Hematopoietic multipotent progenitor cell treated with erythropoietin and hydrocortisone succinate and interleukin-3 and kit ligand, for 17 days (in vitro differentiated cells): ENCODE measurements at regions not wholly inside any gene's neighbourhood (a gene's known extent, or its start where the extent isn't known, plus 50 kb on each side); places are given as distances from the start of the nearest gene placed in this dataset.
"Not testable (repeated sequence)": the region's sequence is repeated elsewhere in the genome, so short reads cannot be mapped to it uniquely, and the experiment has no call there.

Experiments
- DNase-seq: peaks from one replicate; pipeline ENCODE4 v3.0.0-alpha.2; 2015; ENCODE audit warnings: low spot score

DNA sequence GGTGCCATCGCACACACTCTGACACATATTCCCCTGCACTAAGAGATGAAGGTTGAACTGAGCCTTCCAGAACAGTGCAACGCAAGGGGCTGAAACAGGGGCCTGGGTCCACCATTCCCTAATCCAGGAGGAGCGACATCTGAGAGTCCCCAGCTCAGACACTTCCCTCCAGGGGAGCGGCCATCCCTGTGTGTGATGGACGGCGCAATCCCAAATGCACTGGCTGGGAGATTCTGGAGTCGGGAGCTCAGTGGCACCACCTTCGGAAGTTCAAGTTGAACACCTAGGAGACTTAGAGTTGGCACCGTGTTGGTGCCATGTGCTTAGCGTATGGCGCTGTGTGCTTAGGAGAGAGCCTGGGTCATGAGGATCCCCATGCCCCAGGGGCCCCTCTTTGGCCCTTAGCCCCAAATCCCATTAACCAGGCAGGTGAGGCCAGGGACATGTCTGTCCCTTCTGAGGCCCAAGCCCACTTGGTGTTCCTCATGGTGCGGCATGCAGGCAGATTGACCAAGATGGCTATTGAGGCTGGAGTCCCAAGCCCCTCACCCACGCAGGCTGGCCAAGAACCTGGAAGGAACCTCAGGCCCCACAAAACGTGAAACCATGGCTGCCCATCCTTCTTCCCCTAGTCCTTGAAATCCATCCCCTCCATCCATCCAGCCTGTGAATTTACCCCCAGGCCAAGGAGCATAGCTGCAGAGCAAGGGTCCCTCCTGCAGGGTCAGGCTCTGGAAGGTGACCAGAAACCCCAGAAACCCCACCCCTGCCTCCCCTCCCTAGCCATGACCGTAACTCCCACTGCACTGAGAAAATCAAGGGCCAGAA is 114.1 kb upstream of the OTOS start:
- no peak for DNase-seq

DNA sequence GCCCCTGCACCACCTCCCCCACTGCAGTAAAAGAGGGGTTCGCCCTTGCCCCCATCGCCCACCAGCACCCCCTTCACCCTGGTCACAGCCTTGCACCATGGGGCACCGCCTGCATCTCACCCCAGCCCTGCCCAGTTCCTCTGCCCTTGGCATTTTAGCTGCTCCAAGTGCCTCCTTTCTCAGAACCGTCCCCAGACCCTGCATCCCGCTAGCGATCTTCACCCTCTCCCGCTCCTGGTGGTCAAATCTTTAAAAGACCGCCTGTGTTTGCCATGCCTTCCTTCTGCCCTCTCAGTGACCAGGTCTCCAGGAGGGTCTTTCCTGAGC is 114.7 kb upstream of the OTOS start:
- no peak for DNase-seq

- no peak for DNase-seq
These were observed 115.6 kb upstream of the OTOS start for GRCh38 chr2:240255811-240256703.

- no peak for DNase-seq
These were observed 116.5 kb upstream of the OTOS start for GRCh38 chr2:240256704-240257637.

- no peak for DNase-seq
These were observed 117.6 kb upstream of the OTOS start for GRCh38 chr2:240257940-240258580.

- DNase-seq: no peak
These were observed 118.2 kb upstream of the OTOS start for GRCh38 chr2:240258685-240259084.

DNA sequence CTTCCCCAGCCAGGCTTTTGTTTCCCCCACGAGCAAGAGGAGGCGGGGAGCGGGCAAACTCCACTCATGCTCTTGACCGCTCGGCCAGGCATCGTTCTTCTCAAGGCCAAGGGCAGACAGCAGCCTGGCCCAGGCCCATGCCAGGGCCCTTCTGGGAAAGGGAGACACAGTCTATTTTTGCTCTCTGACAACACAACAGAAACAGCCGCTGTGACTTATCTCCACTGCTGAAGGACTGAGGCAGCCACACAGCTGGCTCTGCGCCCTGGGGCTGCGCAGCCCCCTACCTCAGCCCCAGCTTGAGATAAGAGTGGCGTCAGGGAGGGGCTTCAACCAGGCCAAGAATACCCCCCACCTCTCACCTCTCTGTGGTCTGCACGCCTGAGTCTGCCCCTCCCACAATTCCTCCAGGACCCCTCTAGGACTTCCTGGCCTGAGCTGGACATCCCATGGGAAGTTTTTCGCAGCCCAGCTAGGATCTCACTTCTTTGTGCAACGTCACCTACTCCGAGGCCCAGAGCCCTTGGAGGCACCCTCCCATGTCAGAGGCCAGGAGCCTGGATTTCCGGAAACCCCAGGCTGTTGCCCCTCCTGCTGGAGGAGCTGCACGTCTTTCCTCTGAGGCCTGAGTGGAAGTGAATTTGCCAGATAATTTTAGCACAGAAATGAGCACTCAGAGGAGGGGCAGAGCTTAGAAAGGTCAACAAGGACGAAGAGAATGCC is 118.9 kb upstream of the OTOS start:
- DNase-seq: no peak

DNA sequence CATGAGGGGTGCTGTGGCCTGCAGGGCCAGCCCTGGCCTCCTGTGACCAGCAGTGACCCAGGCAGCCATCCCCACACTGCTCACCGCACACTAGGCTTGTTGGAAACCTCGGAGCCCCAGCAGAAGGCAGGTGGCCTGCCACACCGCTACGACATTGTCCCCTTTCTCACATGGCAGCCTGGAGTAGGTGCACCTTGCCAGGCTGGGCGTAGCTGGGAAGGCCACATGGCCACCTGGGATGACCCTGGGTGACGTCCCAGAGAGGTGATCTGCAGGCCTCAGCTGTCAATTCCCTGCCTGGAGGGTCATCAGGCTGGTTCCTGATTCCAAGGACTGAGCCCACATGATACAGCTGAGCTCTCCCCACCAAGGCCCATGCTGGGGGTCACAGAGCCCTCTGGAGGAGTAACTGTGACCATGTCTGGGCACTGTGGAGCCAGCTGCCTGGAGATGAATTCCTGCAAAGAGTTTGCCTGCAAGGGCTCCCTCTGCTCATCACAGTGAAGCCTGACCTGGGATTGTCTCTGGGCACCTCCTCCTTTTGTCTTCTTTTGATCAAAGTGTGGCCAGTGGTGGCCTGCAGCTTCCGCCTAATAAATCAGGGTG is 119.6 kb upstream of the OTOS start:
- DNase-seq: no peak

GRCh38 chr2:240260664-240261063 is 120.2 kb upstream of the OTOS start:
- DNase-seq: no peak

- DNase-seq: not testable (repeated sequence)
These were observed 122.1 kb upstream of the OTOS start for GRCh38 chr2:240262578-240262977.

GRCh38 chr2:240269380-240269779 is 128.9 kb upstream of the OTOS start:
- DNase-seq: no peak

DNA sequence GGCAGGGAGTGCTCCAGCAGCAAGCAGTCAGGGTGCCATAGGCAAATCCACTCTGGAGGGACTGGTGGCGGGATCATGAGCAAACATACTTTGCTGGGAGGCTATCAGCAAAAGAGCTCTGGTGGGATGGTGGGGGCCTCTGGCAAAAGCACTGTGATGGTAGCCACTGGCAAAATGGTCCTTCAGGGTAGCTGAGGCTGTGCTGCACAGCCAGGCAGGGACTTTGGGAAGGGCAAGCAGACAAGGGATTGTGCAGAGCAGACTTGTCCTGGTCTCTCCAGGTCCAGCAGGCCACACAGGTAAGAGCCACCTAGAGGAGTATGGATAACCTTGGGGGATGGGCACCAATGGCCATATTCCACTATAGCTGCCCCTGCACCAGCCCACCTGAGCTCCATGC is 129.4 kb upstream of the OTOS start:
- DNase-seq: no peak

DNA sequence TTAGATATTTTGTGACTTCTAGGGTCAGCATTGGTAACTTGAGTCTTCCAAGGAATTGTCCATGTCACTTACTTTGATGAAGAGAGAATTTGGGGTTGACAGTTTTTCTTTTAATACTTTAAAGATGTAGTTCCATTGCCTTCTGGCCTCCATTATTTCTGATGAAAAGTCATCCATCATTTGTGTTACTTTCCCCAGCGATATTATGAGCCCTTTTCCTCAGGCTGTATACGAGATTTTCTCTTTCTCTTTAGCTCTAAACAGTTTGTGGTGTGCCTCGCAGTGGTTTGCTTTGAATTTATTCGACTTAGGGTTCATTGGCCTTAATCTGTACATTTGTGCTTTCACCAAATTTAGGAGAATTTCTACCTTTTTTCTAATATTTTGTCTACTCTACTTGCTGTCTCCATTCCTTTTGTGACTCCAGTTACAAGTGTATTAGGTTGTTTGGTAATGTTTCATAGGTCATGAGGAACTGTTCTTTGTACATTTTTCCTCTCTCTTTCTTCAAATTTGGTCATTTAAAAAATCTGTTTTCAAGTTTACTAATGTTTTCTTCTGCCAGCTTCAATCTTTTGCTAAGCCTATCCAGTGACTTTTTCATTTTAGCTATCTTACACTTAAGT is 131.4 kb upstream of the OTOS start:
- DNase-seq: no peak

GRCh38 chr2:240275386-240275785 is 134.9 kb upstream of the OTOS start:
- no peak for DNase-seq

- no peak for DNase-seq
These were observed 136.8 kb upstream of the OTOS start for GRCh38 chr2:240277073-240277806.

DNA sequence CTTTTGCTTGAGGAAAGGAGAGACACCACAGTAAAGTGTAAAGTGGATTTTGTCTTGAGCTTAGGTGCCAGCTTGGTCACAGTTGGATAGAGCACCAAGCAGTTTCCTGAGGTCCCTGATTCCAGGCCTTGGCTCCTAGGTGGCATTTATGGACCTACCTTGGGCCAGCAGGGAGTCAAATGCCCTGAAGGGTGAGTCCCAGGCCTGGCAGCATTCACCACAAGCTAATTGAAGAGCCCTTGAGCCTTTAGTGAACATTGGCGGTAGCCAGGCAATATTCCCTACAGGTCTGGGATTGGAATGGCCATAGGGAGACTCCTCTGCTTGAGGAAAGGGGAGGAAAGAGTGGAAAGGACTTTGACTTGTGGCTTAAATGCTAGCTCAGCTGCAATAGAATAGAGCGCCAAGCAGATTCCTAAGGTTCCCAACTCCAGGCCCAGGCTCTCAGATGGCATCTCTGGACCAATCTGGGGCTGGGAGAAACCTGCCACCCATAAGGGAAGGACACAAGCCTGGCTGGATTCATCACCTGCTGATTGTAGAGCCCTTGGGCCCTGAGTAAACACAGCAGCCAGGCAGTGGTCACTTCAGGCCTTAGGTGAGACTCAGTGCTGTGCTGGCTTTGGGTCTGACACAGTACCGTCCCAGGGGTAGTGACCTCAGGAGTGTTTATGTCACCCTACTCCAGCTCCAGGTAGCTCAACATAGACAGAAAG is 137.5 kb upstream of the OTOS start:
- DNase-seq: no peak

DNA sequence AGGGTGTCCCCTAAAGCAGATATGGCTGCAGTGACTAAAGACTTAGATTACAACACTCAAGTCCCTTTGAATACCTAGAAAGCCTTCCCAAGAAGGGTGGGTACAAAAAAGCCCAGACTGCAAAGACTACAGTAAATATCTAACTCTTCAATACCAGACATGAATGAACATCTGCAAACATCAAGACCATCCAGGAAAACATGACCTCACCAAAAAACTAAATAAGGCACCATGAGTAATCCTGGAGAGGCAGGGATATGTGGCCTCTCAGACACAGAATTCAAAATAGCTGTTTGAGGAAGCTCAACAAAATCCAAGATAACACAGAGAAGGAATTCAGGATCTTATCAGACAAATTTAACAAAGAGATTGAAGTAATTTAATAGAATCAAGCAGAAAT is 138.2 kb upstream of the OTOS start:
- no peak for DNase-seq

GRCh38 chr2:240280621-240281020 is 140.2 kb upstream of the OTOS start:
- no peak for DNase-seq
